ENCODE measurements at regions not wholly inside any gene's neighbourhood (a gene's known extent, or its start where the extent isn't known, plus 50 kb on each side); places are given as distances from the start of the nearest gene placed in this dataset.

- TF ChIP-seq CTCF (IDR thresholded peaks at IDR 0.05) (no peak), REST (IDR thresholded peaks at IDR 0.05; ENCODE audit: insufficient read depth in 1 of 2, low read depth in 2 of 2, low read length in 1 of 2) (no peak), POLR2AphosphoS5 (IDR thresholded peaks at IDR 0.05; ENCODE audit: low read depth, low read length) (no peak)
Measured at GRCh38 chr5:116382874-116383266, 191.8 kb downstream of the SEMA6A start.

All from Panc1 (cell line).